ENCODE measurements at regions not wholly inside any gene's neighbourhood (a gene's known extent, or its start where the extent isn't known, plus 50 kb on each side); places are given as distances from the start of the nearest gene placed in this dataset.
"Not testable (repeated sequence)": the region's sequence is repeated elsewhere in the genome, so short reads cannot be mapped to it uniquely, and the experiment has no call there.

DNA sequence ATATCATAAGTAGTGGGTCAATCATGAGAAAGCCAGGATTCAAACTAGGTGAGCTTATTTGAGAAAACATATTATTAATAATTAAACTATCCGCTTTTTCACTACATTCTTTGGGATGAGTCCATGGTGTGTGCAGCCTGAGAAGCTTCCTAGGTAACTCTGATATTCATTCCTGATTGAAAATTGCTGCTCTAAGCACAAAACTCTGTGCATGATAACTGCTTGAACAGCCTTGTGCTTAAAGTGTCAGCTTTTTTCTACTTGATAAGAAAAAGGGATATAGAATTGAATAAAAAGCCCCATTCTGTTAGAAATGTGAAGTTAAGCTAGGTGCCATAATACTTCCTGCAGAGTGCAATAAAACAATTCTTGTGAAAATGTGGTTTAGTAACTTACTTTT is 343.5 kb upstream of the LUZP2 start:
- no peak overlapping the region for H3K4me3 Mint-ChIP-seq
- peaks cover 0 to 8% of the 10 kb centered on the region in 2 donors for H3K9me3 Mint-ChIP-seq
- no peak overlapping the region for H3K27ac Mint-ChIP-seq
- H3K36me3 Mint-ChIP-seq (ENCODE audit: insufficient read depth in 2 of 2): no peaks in the 10 kb centered on the region
- DNase-seq (no peak), ATAC-seq (replicated peaks in 1 of 2) (no peak)
- no peaks in the 10 kb centered on the region for H3K4me1 Mint-ChIP-seq (ENCODE audit: low read depth)
- no peaks in the 10 kb centered on the region for H3K27me3 Mint-ChIP-seq (ENCODE audit: low read depth)

DNA sequence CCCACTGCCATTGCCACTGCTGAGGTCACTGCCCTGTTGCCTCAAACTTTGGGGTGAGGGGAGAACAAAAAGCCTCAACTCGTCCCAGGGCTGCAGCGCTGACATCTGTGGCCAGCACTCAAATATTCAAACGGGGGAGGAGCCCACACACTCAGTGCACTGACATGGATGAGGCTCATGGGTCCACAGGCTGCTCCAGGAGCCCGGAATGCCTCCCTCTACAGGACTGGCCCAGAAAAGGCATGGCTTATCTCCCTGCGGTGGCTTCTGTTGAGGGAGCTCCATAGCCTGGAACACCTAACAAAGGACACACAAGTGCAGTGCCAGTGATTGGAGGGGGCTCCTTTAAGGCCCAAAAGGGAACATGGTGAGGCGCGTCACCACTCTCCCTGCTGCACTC is 341.1 kb upstream of the LUZP2 start:
- Mint-ChIP-seq H3K27ac (no peak overlapping the region), H3K9me3 (peaks cover 3 to 6% of the 10 kb centered on the region in 2 donors), H3K4me1 (ENCODE audit: low read depth) (no peaks in the 10 kb centered on the region), H3K4me3 (no peak overlapping the region), H3K27me3 (ENCODE audit: low read depth) (no peaks in the 10 kb centered on the region), H3K36me3 (ENCODE audit: insufficient read depth in 2 of 2) (no peaks in the 10 kb centered on the region)
- ATAC-seq (replicated peaks in 1 of 2) (no peak), DNase-seq (no peak)

DNA sequence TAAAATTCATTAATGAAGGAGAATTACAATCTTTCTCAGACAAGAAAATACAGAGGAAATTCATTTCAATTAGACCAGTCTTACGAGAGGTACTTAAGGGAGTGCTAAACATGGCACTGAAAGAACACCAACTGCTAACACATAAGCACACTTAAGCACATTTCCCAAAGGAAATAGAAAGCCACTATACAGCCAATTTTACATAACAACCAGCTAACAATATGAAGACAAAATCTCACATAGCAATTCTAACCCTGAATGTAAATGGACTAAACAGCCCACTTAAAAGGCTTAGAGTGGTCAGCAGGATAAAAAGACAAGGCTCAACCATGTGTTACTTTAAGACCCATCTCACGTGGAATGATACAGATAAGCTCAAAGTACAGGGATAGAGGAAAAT is 339.5 kb upstream of the LUZP2 start:
- H3K4me1 Mint-ChIP-seq (ENCODE audit: low read depth): no peaks in the 10 kb centered on the region
- peaks cover 5 to 6% of the 10 kb centered on the region in 2 donors for H3K9me3 Mint-ChIP-seq
- H3K27me3 Mint-ChIP-seq (ENCODE audit: low read depth): no peaks in the 10 kb centered on the region
- no peak overlapping the region for H3K4me3 Mint-ChIP-seq
- no peaks in the 10 kb centered on the region for H3K36me3 Mint-ChIP-seq (ENCODE audit: insufficient read depth in 2 of 2)
- DNase-seq (no peak), ATAC-seq (replicated peaks in 1 of 2) (no peak)
- no peak overlapping the region for H3K27ac Mint-ChIP-seq

DNA sequence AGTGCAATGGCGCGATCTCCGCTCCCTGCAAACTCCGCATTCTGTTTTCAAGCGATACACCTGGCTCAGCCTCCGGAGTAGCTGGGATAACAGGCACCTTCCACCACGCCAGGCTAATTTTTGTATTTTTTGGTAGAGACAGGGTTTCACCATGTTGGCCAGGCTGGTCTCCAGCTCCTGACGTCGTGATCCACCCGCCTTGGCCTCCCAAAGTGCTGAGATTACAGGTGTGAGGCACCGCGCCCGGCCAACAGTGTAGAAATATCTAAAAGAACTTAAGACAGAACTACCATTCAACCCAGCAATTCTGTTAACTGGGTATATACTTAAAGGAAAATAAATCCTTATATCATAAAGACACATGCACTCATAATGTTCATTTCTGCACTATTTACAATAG is 335.3 kb upstream of the LUZP2 start:
- peaks cover 4 to 5% of the 10 kb centered on the region in 2 donors for H3K9me3 Mint-ChIP-seq
- H3K27ac Mint-ChIP-seq: no peak overlapping the region
- ATAC-seq (replicated peaks in 1 of 2): no peak
- no peaks in the 10 kb centered on the region for H3K4me1 Mint-ChIP-seq (ENCODE audit: low read depth)
- DNase-seq: no peak
- H3K36me3 Mint-ChIP-seq (ENCODE audit: insufficient read depth in 2 of 2): no peaks in the 10 kb centered on the region
- no peaks in the 10 kb centered on the region for H3K27me3 Mint-ChIP-seq (ENCODE audit: low read depth)
- no peak overlapping the region for H3K4me3 Mint-ChIP-seq

DNA sequence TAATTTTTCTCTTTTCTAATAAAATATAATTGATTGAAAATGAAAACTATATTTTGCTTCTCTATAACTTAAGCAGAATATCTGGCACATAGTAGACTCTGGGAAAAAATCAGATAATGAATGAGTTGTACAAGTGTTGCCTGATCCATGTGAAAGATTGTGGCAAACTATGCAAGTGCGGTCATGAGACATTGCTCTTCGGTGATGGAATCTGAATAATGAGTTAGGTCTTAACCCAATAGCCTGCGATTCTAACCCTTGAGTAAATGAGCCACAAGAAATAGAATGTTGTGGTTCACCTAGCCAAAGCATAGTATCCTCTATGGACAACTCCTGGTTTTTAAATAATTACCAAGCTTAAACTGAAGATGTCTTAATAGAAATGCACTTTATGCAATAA is 333.7 kb upstream of the LUZP2 start:
- H3K27ac Mint-ChIP-seq: no peak overlapping the region
- H3K4me1 Mint-ChIP-seq (ENCODE audit: low read depth): no peaks in the 10 kb centered on the region
- no peaks in the 10 kb centered on the region for H3K36me3 Mint-ChIP-seq (ENCODE audit: insufficient read depth in 2 of 2)
- DNase-seq: no peak
- peaks cover 4 to 5% of the 10 kb centered on the region in 2 donors for H3K9me3 Mint-ChIP-seq
- no peak for ATAC-seq (replicated peaks in 1 of 2)
- no peak overlapping the region for H3K4me3 Mint-ChIP-seq
- no peaks in the 10 kb centered on the region for H3K27me3 Mint-ChIP-seq (ENCODE audit: low read depth)

DNA sequence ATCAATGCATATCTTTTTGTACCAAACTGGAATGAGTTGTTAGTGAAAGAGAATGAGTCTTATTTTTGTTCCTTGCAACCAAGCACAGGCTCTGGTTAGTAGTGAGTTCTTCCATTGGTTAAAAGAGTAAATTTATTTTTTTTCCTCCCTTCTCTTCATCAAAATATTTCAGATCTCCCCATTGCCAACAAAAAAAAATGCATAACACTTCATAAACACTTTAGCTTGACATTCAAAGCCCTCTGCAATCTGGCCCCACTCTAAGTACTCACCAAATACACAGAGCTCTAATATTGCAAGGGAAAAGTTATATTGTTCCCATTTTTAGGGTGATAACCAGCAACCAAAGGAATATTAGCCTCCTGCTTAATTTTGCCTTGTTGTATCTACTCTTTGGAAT is 333.0 kb upstream of the LUZP2 start:
- H3K9me3 Mint-ChIP-seq: peaks cover 4 to 5% of the 10 kb centered on the region in 2 donors
- H3K27ac Mint-ChIP-seq: no peak overlapping the region
- H3K4me1 Mint-ChIP-seq (ENCODE audit: low read depth): no peaks in the 10 kb centered on the region
- no peaks in the 10 kb centered on the region for H3K27me3 Mint-ChIP-seq (ENCODE audit: low read depth)
- ATAC-seq (replicated peaks in 1 of 2) (no peak), DNase-seq (no peak)
- no peaks in the 10 kb centered on the region for H3K36me3 Mint-ChIP-seq (ENCODE audit: insufficient read depth in 2 of 2)
- no peak overlapping the region for H3K4me3 Mint-ChIP-seq

DNA sequence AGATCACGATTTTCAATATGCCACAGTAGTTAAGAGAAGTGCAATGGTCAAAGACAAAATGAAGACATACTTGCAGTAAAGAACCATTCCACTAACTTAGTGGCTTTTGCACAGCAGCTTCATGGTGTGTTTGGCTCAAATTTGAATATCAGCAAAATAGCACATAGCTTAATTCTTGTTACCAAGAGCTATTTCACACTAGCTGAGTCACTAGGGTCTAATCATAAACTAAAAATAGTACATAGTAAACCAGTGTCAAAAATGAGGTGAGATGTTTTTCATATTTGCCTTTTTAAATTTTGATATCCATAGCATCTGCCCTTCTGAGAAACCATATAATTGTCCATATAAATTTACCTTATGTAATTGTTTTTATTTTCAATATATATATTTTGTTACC is 325.0 kb upstream of the LUZP2 start:
- Mint-ChIP-seq H3K9me3 (no peaks in the 10 kb centered on the region), H3K4me3 (no peak overlapping the region), H3K27ac (no peak overlapping the region), H3K36me3 (ENCODE audit: insufficient read depth in 2 of 2) (no peaks in the 10 kb centered on the region), H3K27me3 (ENCODE audit: low read depth) (no peaks in the 10 kb centered on the region), H3K4me1 (ENCODE audit: low read depth) (no peaks in the 10 kb centered on the region)
- no peak for DNase-seq
- ATAC-seq (replicated peaks in 1 of 2): no peak

DNA sequence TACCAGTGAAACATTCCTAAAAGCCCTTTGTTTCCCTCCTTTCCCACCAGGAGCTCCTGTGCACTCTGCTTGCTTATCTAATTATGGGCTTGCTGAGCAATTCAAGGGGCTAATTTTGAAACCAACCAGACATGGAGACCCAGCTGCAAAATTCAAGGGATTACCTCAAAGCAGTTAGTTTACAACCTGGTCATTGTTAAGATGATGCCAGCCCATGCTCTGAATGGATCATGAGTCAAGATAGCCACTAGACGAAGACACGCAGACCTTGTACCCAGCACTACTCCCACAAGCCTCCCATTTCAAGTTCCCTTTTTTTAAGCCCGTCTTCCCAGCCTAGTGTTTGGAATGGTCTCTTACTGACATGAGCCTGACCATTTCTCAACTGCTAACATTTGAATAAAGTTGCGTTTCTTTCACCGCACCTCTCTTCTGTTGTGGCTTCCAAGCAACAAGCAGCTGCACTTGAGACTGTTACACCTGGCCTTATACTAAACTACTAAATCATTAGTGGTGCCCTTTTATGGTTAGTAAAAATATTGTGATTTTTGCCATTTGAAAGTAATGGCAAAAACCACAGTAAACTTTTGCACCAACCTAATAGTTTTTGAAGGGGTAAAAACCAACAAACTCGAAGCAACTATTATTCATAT is 315.3 kb upstream of the LUZP2 start:
- DNase-seq: no peak
- Mint-ChIP-seq H3K4me3 (no peak overlapping the region), H3K27ac (no peak overlapping the region), H3K36me3 (ENCODE audit: insufficient read depth in 2 of 2) (peaks cover 1 to 2% of the 10 kb centered on the region in 2 donors), H3K4me1 (ENCODE audit: low read depth) (no peaks in the 10 kb centered on the region), H3K27me3 (ENCODE audit: low read depth) (no peaks in the 10 kb centered on the region), H3K9me3 (peaks cover 2 to 13% of the 10 kb centered on the region in 2 donors)
- ATAC-seq (replicated peaks in 1 of 2): no peak

DNA sequence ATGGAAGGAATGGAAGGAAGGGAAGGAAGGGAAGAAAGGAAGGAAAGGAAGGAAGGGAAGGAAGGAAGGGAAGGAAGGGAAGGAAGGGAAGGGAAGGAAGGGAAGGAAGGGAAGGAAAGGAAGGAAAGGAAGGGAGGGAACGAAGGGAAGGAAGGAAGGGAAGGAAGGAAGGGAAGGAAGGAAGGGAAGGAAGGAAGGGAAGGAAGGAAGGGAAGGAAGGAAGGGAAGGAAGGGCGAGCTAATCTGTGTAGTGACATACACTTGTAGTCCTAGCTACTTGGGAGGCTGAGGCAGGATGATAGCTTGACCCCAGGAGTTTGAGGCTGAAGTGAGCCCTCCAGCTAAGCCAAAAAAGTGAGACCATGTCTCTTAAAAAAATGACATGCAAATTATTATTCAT is 311.3 kb upstream of the LUZP2 start:
- not testable (repeated sequence) for H3K36me3 Mint-ChIP-seq (ENCODE audit: insufficient read depth in 2 of 2); H3K27me3 Mint-ChIP-seq (ENCODE audit: low read depth); ATAC-seq (replicated peaks in 1 of 2); H3K4me3 Mint-ChIP-seq; H3K27ac Mint-ChIP-seq; H3K4me1 Mint-ChIP-seq (ENCODE audit: low read depth); DNase-seq
- H3K9me3 Mint-ChIP-seq: peaks cover 6 to 11% of the 10 kb centered on the region in 2 donors

DNA sequence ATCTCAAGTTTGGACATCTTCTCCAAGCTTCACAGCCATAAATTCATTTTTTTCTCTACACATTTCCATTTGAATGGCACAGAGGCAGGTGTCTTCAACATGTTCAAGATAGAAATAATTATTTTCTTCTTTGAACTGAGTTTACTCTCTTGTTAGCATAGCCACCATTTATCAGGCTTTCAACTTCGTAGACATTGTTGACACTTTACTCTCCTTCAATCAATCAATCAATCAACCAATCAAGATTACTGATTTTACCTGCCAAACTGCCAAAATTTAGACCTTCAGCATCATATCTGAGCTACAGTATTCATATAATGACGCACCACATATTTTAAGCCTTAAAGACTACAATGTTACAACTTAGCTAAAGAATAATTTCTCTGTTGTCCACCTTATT is 300.1 kb upstream of the LUZP2 start:
- H3K9me3 Mint-ChIP-seq: peaks cover 12 to 17% of the 10 kb centered on the region in 2 donors
- no peak overlapping the region for H3K4me3 Mint-ChIP-seq
- no peaks in the 10 kb centered on the region for H3K4me1 Mint-ChIP-seq (ENCODE audit: low read depth)
- no peaks in the 10 kb centered on the region for H3K36me3 Mint-ChIP-seq (ENCODE audit: insufficient read depth in 2 of 2)
- H3K27ac Mint-ChIP-seq: no peak overlapping the region
- no peak for DNase-seq
- no peak for ATAC-seq (replicated peaks in 1 of 2)
- no peaks in the 10 kb centered on the region for H3K27me3 Mint-ChIP-seq (ENCODE audit: low read depth)

DNA sequence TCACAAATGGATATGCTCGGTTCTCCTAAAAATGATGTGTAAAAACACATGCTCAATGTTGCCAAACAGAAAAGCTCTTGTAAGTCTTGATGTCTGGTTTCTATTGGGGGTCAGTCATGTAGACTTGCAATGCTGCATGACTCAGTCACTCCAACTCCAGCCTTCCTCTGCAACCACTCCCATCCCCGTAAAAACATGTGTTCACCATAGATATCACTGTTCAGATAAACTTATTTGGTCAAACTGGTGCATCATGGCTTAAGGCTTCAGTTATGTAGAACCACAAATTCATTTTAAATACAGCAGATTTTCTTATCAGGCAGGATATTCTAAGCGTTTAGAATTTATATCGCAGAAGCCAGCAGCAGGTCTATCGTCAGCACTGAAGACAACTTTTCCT is 298.4 kb upstream of the LUZP2 start:
- peaks cover 7 to 12% of the 10 kb centered on the region in 2 donors for H3K9me3 Mint-ChIP-seq
- H3K27me3 Mint-ChIP-seq (ENCODE audit: low read depth): no peaks in the 10 kb centered on the region
- H3K27ac Mint-ChIP-seq: no peak overlapping the region
- no peaks in the 10 kb centered on the region for H3K36me3 Mint-ChIP-seq (ENCODE audit: insufficient read depth in 2 of 2)
- DNase-seq: no peak
- H3K4me3 Mint-ChIP-seq: no peak overlapping the region
- no peak for ATAC-seq (replicated peaks in 1 of 2)
- H3K4me1 Mint-ChIP-seq (ENCODE audit: low read depth): no peaks in the 10 kb centered on the region

DNA sequence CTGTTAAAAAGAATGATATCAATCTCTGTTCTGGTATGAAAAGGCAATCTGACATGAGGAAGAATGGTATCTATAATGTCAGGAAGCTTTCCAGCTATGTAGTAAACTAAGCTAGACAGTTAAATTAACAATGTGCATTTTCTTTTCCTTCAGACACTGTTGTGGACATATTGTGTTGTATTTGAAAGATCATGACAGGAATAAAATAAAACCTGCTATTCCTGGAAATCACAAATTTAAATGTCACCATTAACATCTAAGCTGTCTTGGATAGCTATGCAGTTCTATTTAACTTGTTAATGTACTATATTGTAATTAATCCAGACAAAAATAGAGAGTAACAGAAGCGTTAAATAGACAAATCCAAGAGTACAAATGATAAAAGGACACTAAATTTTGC is 297.4 kb upstream of the LUZP2 start:
- H3K27ac Mint-ChIP-seq: no peak overlapping the region
- no peaks in the 10 kb centered on the region for H3K27me3 Mint-ChIP-seq (ENCODE audit: low read depth)
- H3K4me3 Mint-ChIP-seq: no peak overlapping the region
- DNase-seq (no peak), ATAC-seq (replicated peaks in 1 of 2) (no peak)
- H3K36me3 Mint-ChIP-seq (ENCODE audit: insufficient read depth in 2 of 2): no peaks in the 10 kb centered on the region
- H3K9me3 Mint-ChIP-seq: peaks cover 7 to 12% of the 10 kb centered on the region in 2 donors
- no peaks in the 10 kb centered on the region for H3K4me1 Mint-ChIP-seq (ENCODE audit: low read depth)

DNA sequence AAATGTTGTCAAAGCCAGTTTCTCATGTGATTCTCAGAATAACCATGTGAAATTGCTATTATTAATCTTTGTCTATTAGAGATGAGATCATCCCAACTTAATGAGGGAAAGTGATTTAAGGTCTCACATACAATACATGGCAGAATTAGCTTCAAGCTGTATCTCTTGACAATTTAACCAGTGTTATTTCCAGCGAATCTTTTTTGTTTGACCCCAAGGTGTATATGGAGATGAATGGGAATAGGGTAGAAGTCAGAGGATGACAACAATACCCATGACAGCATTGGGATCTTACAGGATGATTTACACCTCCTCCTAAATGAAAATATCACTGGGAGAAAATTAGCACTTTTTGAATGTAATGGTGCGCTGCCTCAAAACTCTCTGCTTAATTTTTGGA is 290.8 kb upstream of the LUZP2 start:
- Mint-ChIP-seq H3K36me3 (ENCODE audit: insufficient read depth in 2 of 2) (no peaks in the 10 kb centered on the region), H3K4me3 (no peak overlapping the region), H3K9me3 (peaks cover 1 to 3% of the 10 kb centered on the region in 2 donors), H3K27me3 (ENCODE audit: low read depth) (no peaks in the 10 kb centered on the region), H3K27ac (no peak overlapping the region), H3K4me1 (ENCODE audit: low read depth) (no peaks in the 10 kb centered on the region)
- ATAC-seq (replicated peaks in 1 of 2) (no peak), DNase-seq (no peak)

DNA sequence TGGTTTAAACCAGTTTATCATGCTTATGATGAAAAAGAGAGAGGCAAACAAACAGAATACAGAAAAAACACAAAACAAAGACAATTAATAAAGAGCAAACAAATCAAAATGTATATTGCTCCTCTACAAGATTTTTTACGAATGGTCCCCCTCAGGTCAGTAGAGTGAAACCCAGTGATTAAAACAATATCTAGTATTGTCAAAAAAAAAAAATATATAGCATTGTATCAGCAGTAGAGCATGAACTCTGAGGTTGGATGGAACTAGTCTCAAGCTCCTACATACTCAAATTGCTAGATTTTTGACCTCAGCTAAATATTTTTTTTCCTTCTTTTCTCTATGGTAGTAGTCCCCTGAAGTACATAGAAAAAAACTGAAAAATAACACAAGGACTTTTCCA is 290.3 kb upstream of the LUZP2 start:
- Mint-ChIP-seq H3K4me3 (no peak overlapping the region), H3K9me3 (peaks cover 3 to 5% of the 10 kb centered on the region in 2 donors), H3K4me1 (ENCODE audit: low read depth) (no peaks in the 10 kb centered on the region), H3K27me3 (ENCODE audit: low read depth) (no peaks in the 10 kb centered on the region), H3K27ac (no peak overlapping the region), H3K36me3 (ENCODE audit: insufficient read depth in 2 of 2) (no peaks in the 10 kb centered on the region)
- DNase-seq (no peak), ATAC-seq (replicated peaks in 1 of 2) (no peak)

All from activated T-cell treated with anti-CD3 and anti-CD28 coated beads, Interleukin-2, amount 50 U/mL, for 72 hours (primary cell).